ENCODE measurements at regions not wholly inside any gene's neighbourhood (a gene's known extent, or its start where the extent isn't known, plus 50 kb on each side); places are given as distances from the start of the nearest gene placed in this dataset.

- no peak for TF ChIP-seq RAD21 (conservative IDR thresholded peaks at IDR 0.05 in 1 of 2, IDR thresholded peaks at IDR 0.05 in 1 of 2)
- TF ChIP-seq HEYL (CRISPR knock-in tag; IDR thresholded peaks at IDR 0.05) = no peak
- no peak for TF ChIP-seq JUN (IDR thresholded peaks at IDR 0.05)
- no peak for TF ChIP-seq NFE2L2 (conservative IDR thresholded peaks at IDR 0.05; ENCODE audit: low read length)
- no peak for TF ChIP-seq CEBPB (IDR thresholded peaks at IDR 0.05)
- no peak for TF ChIP-seq REST (IDR thresholded peaks at IDR 0.05)
- no peak for TF ChIP-seq EP300 (IDR thresholded peaks at IDR 0.05)
These were observed 95.7 kb downstream of the ATPSCKMT start for GRCh38 chr5:10153808-10154537.
